HG03060 (cell line): ENCODE measurements at regions not wholly inside any gene's neighbourhood (a gene's known extent, or its start where the extent isn't known, plus 50 kb on each side); places are given as distances from the start of the nearest gene placed in this dataset.
"Not testable (repeated sequence)": the region's sequence is repeated elsewhere in the genome, so short reads cannot be mapped to it uniquely, and the experiment has no call there.

Source experiments
- ATAC-seq: cut with Tn5 transposase; IDR thresholded peaks from one replicate; pipeline ENCODE4 v1.9.1; 2021; ENCODE audit warnings: low read depth, moderate number of reproducible peaks; ENCODE audit not compliant: unreplicated experiment

GRCh38 chr14:40074169-40074568 is 641.9 kb upstream of the FBXO33 start:
- ATAC-seq: no peak

DNA sequence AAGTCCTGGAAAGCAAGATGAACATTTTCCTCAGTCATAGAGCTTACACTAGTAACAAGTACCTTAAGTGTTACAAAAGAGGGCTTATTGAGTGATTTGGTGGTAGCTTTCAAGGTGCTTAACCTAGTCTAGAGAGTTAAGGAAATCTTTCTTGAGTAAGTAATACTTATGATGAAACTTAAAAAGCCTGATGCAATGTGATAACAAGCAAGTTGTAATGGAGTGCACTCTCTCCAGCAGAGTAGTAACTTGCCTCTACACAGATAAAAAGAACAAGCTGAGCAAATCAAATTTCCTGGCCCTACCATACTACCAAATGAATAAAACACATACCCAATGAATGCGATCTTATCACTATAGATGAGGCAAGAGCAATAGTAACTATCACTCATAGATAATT is 639.9 kb upstream of the FBXO33 start:
- no peak for ATAC-seq

GRCh38 chr14:40058901-40059897 is 627.0 kb upstream of the FBXO33 start:
- ATAC-seq: no peak

DNA sequence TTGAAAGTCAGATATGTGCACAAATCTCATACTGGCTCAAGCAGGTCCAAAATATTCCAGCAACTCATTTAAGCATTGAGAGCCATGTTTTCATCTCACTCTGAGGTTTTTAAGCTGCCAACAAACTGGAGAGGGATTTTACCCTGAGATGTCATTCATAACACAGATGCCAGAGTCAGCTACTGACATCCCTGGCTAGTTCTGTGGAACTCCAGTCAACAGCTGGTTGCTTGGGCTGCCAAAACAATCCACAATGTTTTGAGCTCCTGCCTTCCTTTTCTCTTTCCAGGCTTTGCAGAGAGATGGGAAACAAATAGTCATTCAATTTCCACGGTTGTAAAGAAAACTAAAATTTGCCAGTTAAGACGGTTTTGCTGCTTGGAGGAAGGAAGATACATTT is 621.2 kb upstream of the FBXO33 start:
- no peak for ATAC-seq

DNA sequence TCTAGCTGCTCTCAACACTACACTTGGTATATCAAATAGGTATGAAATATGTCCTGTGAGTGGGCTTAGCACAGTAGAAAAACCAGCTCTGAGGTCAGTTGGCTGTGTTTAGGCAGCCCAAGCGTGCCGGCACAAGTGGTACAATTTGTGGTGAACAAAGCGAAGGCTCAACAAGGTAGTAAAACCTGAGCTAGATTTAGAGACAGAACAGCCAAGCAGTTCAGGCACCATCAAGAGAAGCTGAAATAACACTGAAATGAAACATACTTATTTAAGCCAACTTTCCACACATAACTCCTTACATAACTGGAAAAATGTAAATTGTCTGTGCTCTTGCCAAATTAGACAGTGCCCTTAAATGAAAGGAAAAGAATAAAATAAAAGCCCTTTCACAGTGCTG is 596.8 kb upstream of the FBXO33 start:
- ATAC-seq: no peak

DNA sequence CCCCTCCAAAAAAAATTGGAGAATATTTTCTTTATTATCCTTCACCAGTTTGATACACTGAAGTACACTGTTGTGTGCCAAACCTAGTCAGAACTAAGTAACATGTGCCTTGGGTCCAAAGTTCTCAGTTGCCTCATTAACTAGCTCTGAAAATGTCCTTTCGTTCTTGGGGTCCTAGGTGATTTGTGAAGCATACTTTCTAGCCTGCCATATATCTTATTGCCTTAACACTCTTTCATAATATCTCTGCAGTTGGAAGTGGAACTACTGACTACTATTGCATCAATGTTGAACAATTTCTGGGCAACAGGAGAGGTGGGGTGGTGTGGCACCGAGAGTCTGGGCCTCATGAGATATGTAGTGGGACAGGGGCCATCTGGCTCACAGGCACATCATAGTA is 592.9 kb upstream of the FBXO33 start:
- no peak for ATAC-seq

DNA sequence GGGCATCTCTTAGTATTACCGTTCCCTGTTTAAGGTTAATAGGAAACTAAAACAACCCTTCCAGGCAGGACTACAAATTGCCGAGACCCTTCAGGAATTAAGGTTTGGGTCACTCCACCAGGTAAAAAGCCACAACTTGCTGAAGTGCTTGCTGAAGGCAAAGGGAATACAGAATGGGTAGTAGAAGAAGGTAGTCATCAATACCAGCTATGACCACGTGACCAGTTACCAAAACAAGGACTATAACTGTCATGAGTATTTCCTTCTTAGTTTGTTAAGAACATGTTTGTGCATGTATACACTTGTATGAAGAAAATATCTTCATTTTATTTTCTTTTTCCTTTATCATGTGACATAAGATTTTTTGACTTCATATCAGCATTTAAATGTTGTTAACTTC is 578.7 kb upstream of the FBXO33 start:
- ATAC-seq: no peak

GRCh38 chr14:40009771-40010170 is 577.5 kb upstream of the FBXO33 start:
- no peak for ATAC-seq

DNA sequence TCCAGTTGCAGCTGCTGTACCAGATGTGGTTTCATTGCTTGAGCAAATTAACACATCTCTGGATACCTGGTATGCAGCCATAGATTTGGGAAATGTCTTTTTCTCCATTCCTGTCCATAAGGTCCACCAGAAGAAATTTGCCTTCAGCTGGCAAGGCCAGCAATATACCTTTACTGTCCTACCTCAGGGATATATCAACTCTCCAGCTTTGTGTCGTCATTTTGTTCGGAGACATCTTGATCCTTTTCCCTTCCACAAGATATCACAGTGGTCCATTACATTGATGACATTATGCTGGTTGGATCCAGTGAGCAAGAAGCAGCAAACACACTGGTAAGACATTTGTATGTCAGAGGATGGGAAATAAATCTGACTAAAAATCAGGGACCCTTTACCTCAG is 576.1 kb upstream of the FBXO33 start:
- not testable (repeated sequence) for ATAC-seq

DNA sequence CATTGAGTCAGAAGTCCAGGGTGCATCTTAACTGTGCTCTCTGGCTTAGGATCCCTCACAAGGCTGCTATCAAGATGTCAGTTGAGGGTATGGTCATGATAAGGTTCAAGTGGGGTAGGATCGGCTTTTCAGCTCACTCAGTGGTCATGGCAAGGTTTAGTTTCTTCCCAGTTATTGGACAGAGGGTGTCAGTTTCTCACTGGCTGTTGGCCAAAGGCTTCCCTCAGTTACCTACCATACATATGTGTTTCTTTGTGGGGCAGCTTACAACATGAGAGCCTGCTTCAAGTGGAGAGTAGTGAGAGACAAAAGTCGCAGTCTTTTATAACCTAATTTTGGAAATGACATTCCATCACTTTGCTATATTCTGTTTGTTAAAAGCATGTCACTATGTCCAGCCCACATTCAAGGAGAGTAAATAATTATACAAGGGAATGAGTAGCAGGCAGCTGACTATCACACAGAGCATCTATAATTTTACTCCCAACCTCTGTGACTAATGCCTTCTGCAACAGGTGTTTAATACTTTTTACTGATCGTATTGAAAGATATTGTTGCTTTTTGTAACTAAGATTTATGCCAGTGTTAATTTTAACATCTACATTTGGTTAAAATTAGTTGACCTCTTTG is 572.8 kb upstream of the FBXO33 start:
- ATAC-seq: no peak

DNA sequence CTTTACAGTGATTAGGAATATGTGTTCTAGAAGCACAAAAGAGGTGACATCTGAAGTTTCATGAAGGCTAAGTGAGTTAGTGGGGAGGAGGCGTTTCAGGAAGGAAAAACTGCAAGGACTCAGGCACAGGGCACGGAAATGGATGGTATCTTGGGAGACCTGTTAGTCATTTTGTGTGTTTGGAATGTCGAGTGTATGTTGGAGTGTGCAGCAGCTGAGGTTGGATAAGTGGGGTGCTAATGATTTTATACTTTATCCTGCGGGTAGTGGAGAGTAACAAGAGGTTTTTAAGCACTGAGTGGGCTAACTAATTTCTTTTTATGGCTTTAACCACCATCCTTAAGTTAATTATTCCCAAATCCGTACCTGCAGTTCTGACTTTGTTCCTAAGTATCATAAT is 571.5 kb upstream of the FBXO33 start:
- ATAC-seq: no peak

- ATAC-seq: no peak
These were observed 566.6 kb upstream of the FBXO33 start for GRCh38 chr14:39998854-39999253.

- ATAC-seq: no peak
These were observed 565.9 kb upstream of the FBXO33 start for GRCh38 chr14:39998114-39998513.

GRCh38 chr14:39991041-39991440 is 558.8 kb upstream of the FBXO33 start:
- no peak for ATAC-seq

DNA sequence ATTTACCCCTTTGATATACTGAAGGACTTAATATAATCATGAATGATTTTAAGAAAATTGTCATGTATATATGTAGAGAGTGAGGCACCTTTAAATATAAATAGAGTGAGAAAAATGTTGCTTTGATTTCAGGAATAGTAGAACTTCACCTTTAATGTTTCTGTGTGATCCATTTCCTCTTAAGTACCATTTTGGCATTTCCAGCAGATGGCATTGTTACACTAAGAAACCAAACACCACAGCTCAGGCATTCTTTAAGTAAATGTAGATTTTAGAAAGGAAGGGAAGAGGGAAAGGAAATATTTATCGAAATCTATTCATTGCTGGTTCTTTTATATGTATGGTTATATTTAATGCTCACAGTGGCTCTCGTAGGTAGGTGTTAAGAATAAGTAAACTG is 556.7 kb upstream of the FBXO33 start:
- ATAC-seq: no peak

GRCh38 chr14:39984323-39984722 is 552.1 kb upstream of the FBXO33 start:
- no peak for ATAC-seq

GRCh38 chr14:39977198-39977597 is 545.0 kb upstream of the FBXO33 start:
- no peak for ATAC-seq

DNA sequence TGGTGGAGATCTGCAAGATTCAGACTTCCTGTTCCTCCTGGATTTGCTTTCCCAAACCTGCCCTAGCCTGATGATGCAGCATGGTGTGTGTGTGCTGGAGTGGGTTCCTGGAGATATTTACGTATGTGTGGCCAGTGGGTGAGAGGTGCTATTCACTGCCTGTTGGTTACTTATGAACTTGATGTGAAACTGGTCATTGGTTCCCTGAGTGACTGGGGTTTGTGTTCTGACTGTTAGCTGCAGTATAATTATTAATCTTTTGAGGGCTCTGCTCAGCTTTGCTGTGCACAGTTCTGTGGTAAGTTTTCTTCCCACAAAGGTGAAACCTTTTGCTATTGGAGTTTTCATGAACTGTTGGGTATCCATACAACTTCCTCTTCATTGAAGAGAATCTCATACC is 541.8 kb upstream of the FBXO33 start:
- peak; percentile 95 for ATAC-seq

DNA sequence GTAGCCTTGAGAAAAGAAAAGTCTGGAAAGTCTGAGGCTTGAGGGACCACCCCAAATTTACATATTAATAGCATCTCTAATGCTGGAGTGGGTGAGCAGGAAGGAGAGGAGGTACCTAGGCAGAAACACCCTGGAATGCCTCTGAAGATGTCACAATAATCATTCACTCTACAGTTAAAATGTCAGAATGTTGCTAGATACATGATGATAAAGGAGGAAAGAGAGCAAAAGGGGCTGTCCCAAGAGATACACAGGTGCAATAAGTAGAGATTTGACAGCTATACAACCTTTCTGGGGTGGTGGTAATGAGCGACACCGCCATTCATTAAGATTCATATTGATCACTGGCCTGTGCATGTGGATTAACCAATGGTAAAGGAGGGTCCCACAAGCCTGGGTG is 540.5 kb upstream of the FBXO33 start:
- no peak for ATAC-seq

GRCh38 chr14:39967885-39968284 is 535.7 kb upstream of the FBXO33 start:
- no peak for ATAC-seq

GRCh38 chr14:39957987-39958386 is 525.8 kb upstream of the FBXO33 start:
- no peak for ATAC-seq

DNA sequence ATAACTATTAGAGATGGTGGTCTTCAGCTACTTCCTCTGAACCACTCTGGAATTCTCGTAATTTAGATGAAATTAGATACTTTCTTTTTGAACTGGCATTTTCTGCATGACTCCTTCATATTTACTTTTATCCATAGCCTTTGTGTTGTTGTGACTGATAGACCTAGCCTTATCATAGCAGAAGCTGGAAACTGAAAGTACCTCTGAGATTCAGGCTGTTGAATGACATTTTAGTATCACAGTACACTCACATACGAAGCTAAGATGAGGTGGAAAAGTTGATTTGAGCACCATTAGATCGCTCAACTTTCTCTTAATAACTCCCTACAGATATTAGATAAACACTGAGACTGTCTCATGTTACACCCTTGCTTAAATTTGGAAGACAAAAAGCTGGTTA is 525.1 kb upstream of the FBXO33 start:
- no peak for ATAC-seq
